ENCODE measurements at regions not wholly inside any gene's neighbourhood (a gene's known extent, or its start where the extent isn't known, plus 50 kb on each side); places are given as distances from the start of the nearest gene placed in this dataset.

DNA sequence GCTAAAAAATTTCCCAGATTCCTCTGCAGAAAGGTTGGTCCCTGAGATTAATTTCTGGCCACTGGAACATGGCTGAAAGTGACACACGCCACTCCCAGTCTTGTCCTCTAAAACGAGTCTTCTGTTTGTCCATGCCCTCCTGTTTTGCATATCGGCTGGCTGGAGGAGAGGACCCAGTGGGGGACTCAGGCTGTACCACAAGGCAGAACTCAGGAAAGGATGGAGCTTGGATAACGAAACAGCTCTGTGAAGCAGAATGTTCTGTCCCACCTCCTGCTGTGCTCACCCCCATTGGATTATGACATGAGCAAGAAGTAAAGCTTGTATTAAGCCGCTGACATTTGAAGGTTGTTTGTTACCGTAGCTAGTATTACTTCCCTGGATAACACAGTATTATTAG lies 856.2 kb downstream of the BCL11B start:
- no peak for TF ChIP-seq POLR2A (IDR thresholded peaks at IDR 0.05)
- TF ChIP-seq, protein P1, sequence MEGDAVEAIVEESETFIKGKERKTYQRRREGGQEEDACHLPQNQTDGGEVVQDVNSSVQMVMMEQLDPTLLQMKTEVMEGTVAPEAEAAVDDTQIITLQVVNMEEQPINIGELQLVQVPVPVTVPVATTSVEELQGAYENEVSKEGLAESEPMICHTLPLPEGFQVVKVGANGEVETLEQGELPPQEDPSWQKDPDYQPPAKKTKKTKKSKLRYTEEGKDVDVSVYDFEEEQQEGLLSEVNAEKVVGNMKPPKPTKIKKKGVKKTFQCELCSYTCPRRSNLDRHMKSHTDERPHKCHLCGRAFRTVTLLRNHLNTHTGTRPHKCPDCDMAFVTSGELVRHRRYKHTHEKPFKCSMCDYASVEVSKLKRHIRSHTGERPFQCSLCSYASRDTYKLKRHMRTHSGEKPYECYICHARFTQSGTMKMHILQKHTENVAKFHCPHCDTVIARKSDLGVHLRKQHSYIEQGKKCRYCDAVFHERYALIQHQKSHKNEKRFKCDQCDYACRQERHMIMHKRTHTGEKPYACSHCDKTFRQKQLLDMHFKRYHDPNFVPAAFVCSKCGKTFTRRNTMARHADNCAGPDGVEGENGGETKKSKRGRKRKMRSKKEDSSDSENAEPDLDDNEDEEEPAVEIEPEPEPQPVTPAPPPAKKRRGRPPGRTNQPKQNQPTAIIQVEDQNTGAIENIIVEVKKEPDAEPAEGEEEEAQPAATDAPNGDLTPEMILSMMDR (IDR thresholded peaks at IDR 0.05), result no peak

Data from breast epithelium (tissue), 3 donors.